ENCODE measurements at regions not wholly inside any gene's neighbourhood (a gene's known extent, or its start where the extent isn't known, plus 50 kb on each side); places are given as distances from the start of the nearest gene placed in this dataset.

DNA sequence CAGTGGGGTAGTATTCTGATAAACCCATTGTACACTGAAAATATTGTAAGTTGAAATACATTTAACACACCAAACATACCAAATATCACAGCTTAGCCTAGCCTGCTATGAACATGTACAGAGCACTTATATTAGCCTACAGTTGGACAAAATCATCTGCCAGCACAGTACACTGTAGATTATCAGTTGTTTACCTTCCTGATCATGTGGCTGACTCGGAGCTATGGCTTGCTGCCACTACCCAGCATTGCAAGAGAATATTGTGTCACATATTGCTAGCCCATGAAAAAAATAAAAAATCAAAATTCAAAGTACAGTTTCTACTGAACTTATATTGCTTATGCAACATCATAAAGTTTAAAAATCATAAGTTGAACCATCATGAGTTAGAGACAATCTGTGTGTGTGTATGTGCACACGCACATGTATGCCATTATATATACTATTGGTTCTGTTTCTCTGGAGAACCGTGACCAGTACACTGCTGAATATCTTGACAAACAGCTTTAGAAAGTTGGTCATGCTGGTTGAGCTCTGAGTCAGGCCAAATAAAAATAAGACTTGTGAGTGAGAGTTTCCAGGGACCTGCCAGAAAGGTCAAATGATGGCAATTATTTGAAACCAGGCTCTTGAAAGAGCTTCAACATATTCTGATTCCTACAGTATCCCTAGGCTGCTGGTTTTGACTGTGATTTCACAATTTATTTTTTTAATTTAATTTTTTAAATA is 238.5 kb downstream of the PRR32 start:
- TF ChIP-seq EZH2 (IDR thresholded peaks at IDR 0.05), result no peak
- TF ChIP-seq POLR2AphosphoS5 (IDR thresholded peaks at IDR 0.05; ENCODE audit: borderline replicate concordance, low read depth, low read length), result no peak
- no peak for TF ChIP-seq FOXP2 (optimal IDR thresholded peaks at IDR 0.05; ENCODE audit: control extremely low read depth, extremely low read length, insufficient read depth)
